ENCODE measurements at regions not wholly inside any gene's neighbourhood (a gene's known extent, or its start where the extent isn't known, plus 50 kb on each side); places are given as distances from the start of the nearest gene placed in this dataset.

DNA sequence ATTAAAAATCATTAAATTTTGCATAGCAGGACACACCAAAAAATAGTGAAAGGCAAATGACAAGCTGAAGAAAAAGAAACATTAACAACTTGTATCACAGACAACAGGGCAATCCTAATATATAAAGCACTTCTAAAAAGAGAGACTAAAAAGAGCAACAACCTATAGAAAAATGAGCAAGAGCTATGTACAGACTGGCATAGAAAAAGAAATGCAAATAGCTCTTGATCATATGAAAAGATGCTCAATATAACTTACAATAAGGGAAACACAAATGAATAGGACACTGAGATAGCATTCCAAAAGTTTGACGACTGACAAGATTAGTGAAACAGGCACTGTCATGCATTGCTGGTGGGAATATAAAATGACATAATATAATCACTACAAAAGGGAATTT lies 235.9 kb downstream of the SEC61B start:
- H3K4me3 ChIP-seq (replicated peaks; ENCODE audit: low read depth, low read length) = no peak overlapping the region
- DNase-seq (ENCODE audit: extremely low read depth, low read depth) = no peak
- TF ChIP-seq, protein P1, sequence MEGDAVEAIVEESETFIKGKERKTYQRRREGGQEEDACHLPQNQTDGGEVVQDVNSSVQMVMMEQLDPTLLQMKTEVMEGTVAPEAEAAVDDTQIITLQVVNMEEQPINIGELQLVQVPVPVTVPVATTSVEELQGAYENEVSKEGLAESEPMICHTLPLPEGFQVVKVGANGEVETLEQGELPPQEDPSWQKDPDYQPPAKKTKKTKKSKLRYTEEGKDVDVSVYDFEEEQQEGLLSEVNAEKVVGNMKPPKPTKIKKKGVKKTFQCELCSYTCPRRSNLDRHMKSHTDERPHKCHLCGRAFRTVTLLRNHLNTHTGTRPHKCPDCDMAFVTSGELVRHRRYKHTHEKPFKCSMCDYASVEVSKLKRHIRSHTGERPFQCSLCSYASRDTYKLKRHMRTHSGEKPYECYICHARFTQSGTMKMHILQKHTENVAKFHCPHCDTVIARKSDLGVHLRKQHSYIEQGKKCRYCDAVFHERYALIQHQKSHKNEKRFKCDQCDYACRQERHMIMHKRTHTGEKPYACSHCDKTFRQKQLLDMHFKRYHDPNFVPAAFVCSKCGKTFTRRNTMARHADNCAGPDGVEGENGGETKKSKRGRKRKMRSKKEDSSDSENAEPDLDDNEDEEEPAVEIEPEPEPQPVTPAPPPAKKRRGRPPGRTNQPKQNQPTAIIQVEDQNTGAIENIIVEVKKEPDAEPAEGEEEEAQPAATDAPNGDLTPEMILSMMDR (IDR thresholded peaks at IDR 0.05; ENCODE audit: low read depth, low read length, missing control alignments) = no peak

DNA sequence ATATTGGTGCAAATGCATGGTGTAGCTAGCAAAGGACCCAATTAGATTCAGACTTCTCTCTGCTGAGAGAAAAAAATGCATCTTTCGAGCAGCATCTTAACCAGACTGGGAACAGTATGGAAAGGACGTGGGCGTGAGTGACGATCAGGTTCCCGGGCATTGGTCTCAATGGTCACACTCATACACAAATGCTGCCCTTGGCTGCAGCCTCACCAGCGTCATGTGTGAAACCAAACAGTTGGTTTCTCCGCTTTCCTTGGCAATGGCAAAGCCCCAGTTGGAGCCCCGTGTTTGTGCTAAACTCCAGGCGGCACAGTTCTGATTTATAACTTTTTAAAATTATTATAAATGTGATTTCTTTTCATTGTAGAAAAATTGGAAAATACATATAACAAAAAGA lies 237.8 kb downstream of the SEC61B start:
- TF ChIP-seq, protein P1 (IDR thresholded peaks at IDR 0.05; ENCODE audit: low read depth, low read length, missing control alignments) = no peak
- no peak for DNase-seq (ENCODE audit: extremely low read depth, low read depth)
- no peak overlapping the region for H3K4me3 ChIP-seq (replicated peaks; ENCODE audit: low read depth, low read length)

DNA sequence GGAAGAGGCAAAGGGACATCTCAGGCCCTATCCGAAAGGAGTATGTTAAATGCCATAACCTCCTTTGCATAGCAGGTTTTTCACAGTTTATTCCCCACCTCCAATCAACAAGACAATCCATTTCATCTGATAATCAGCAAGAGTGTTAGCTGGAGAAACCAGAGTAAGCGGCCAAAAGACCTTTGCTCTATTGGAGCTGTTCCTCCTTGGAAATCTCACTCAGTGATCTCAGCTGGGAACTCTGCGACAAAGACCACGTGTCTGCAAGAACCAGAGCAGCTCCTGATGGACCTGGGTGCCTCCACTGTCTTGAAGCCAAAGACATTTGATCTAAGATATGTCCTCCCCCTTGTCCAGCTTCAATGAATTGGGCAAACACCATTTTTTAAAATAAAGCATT lies 241.0 kb downstream of the SEC61B start:
- TF ChIP-seq, protein P1 (IDR thresholded peaks at IDR 0.05; ENCODE audit: low read depth, low read length, missing control alignments) = no peak
- H3K4me3 ChIP-seq (replicated peaks; ENCODE audit: low read depth, low read length) = no peak overlapping the region
- DNase-seq (ENCODE audit: extremely low read depth, low read depth) = no peak

DNA sequence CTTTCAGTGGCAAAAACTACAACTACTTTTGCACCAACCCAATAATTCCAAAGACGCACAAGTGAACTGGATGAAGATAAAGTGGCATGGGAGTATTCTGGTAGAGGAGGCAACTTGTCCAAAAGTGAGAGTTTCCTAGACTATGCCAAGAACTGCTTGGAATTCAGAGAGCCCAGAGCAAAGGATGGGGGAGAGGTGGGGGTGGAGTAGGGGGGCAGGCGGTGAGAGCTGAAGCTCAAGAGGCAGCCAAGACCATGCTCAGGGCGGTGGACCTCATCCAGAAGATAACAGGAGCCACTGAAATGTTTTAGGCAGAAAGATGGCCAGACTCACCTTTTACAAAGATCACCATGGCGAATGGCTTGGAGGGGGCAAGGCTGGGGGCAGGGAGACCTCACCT lies 242.5 kb downstream of the SEC61B start:
- no peak for DNase-seq (ENCODE audit: extremely low read depth, low read depth)
- TF ChIP-seq, protein P1 (IDR thresholded peaks at IDR 0.05; ENCODE audit: low read depth, low read length, missing control alignments) = no peak
- H3K4me3 ChIP-seq (replicated peaks; ENCODE audit: low read depth, low read length) = no peak overlapping the region

DNA sequence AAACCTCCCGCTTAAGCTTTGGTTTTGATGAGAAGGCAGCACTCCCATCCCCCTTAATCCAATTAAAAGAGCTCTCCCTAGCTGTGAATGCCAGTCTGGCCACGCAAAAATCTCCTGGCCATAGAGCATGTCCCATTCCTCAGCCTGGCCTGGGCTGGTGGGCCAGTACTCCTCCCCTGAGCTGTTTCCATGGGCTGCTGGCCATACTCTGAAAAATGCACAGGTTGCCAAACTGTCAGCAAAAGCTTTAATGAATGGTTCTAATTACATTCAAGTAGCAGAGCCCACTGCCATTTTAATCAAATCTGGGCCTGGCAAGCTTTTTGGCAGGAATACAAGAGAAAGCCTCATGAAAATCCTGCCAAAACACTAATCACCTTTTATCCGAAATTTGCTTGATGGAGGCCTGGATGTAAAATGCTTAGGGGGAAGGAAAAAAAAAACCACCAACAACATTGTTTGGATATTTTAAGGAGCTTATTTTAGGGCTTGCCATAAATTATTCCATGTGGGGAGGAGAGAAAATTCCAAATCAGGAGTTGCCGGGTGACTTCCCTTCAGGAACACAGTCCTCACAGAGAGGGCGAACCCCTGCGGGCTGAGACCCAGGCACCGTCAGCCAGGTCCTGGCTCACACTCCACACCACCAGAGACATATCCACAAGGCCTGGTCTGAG lies 243.3 kb downstream of the SEC61B start:
- TF ChIP-seq, protein P1 (IDR thresholded peaks at IDR 0.05; ENCODE audit: low read depth, low read length, missing control alignments) = no peak
- DNase-seq (ENCODE audit: extremely low read depth, low read depth) = no peak
- H3K4me3 ChIP-seq (replicated peaks; ENCODE audit: low read depth, low read length) = no peak overlapping the region

DNA sequence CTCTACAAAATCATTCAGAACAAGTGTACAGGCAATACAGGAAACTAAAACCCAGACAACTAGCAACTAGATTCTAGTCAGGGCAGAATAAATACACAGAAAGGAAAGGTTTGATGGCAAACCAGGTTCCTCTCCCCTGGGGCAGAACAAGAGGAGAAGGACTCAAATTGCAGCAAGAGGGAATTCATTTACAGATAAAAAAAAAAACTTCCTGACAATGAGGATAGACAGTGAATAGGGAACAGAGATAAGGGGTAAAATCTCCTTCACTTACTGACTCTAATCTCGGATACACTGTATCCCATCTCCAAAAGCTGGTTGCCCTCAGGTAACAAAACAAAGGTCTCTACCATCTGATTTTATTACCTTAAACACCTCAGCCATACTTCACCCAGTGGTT lies 244.0 kb downstream of the SEC61B start:
- H3K4me3 ChIP-seq (replicated peaks; ENCODE audit: low read depth, low read length) = no peak overlapping the region
- TF ChIP-seq, protein P1 (IDR thresholded peaks at IDR 0.05; ENCODE audit: low read depth, low read length, missing control alignments) = no peak
- no peak for DNase-seq (ENCODE audit: extremely low read depth, low read depth)

DNA sequence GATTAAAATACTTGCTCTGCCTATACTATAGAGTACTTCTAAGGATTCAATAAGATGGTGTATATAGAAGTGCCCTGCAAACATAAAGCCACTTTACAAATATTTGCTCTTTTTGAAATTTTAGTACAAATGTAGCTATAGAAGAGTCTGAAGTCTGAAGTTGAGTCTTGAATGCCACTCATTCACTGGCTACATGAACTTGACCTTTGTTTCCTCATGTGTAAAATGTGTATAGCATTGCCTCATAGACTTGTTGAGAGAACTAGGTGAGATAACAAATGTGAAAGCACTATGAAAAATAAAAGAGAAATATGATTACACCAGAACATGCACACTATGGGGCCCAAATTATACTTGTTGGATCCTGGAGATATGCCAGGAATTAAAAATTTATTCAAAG lies 244.7 kb downstream of the SEC61B start:
- H3K4me3 ChIP-seq (replicated peaks; ENCODE audit: low read depth, low read length) = no peak overlapping the region
- no peak for DNase-seq (ENCODE audit: extremely low read depth, low read depth)
- TF ChIP-seq, protein P1 (IDR thresholded peaks at IDR 0.05; ENCODE audit: low read depth, low read length, missing control alignments) = no peak

Measured in HFF-Myc (cell line).